ENCODE measurements at regions not wholly inside any gene's neighbourhood (a gene's known extent, or its start where the extent isn't known, plus 50 kb on each side); places are given as distances from the start of the nearest gene placed in this dataset.

- Histone ChIP-seq H3K27ac (replicated peaks; ENCODE audit: low read length) (no peak overlapping the region), H2BK12ac (ENCODE audit: low read length) (no peak overlapping the region), H3K9ac (ENCODE audit: low read depth, low read length, poor library complexity) (no peak overlapping the region), H3K4me2 (ENCODE audit: insufficient read depth, low read length, poor library complexity, severe bottlenecking) (no peak overlapping the region), H3K27me3 (ENCODE audit: control insufficient read depth in 3 of 3, insufficient read depth in 3 of 3, low read depth in 1 of 3, low read length in 3 of 3) (no peaks in the 10 kb centered on the region), H3K36me3 (replicated peaks in 1 of 2; ENCODE audit: control insufficient read depth in 2 of 2, insufficient read depth in 2 of 2, low read length in 2 of 2) (no peaks in the 10 kb centered on the region), H3K4me3 (ENCODE audit: low read length in 2 of 2) (no peak overlapping the region), H2BK15ac (ENCODE audit: low read length) (no peak overlapping the region), H3K14ac (ENCODE audit: low read length) (no peak overlapping the region), H4K91ac (ENCODE audit: low read depth, low read length, poor library complexity) (no peak overlapping the region), H3K23ac (ENCODE audit: low read depth, low read length, poor library complexity) (no peak overlapping the region), H3K9me3 (replicated peaks in 1 of 2; ENCODE audit: control insufficient read depth in 2 of 2, insufficient read depth in 1 of 2, low read depth in 1 of 2, low read length in 2 of 2) (no peaks in the 10 kb centered on the region), H3K4ac (ENCODE audit: low read length) (no peak overlapping the region), H2BK120ac (ENCODE audit: low read depth, low read length) (no peak overlapping the region), H2AFZ (ENCODE audit: low read length) (no peak overlapping the region), H4K8ac (ENCODE audit: low read depth, low read length) (no peak overlapping the region), H2AK5ac (ENCODE audit: low read depth, low read length) (no peak overlapping the region), H3K4me1 (ENCODE audit: control insufficient read depth in 2 of 2, insufficient read depth in 1 of 2, low read depth in 1 of 2, low read length in 2 of 2) (no peaks in the 10 kb centered on the region), H3K18ac (ENCODE audit: low read length) (no peak overlapping the region), H3K79me1 (ENCODE audit: low read depth, low read length) (no peaks in the 10 kb centered on the region), H2BK5ac (ENCODE audit: low read length) (no peak overlapping the region)
- WGBS, 2 donors (ENCODE audit: extremely low coverage in 2 of 2, insufficient read length in 2 of 2, insufficient replicate concordance in 1 of 2) = no CpG with 5 or more reads among the region's 5 CpGs
- DNase-seq (ENCODE audit: low spot score) = no peak
Measured at GRCh38 chr18:45527891-45528290, 87.4 kb upstream of the SLC14A2 start.

GRCh38 chr18:45528712-45529336 lies 86.5 kb upstream of the SLC14A2 start:
- H2AFZ ChIP-seq (ENCODE audit: low read length) = no peak overlapping the region
- no peak overlapping the region for H3K18ac ChIP-seq (ENCODE audit: low read length)
- no peak overlapping the region for H4K8ac ChIP-seq (ENCODE audit: low read depth, low read length)
- no peaks in the 10 kb centered on the region for H3K4me1 ChIP-seq (ENCODE audit: control insufficient read depth in 2 of 2, insufficient read depth in 1 of 2, low read depth in 1 of 2, low read length in 2 of 2)
- no peak overlapping the region for H4K91ac ChIP-seq (ENCODE audit: low read depth, low read length, poor library complexity)
- H2AK5ac ChIP-seq (ENCODE audit: low read depth, low read length) = no peak overlapping the region
- H3K4me2 ChIP-seq (ENCODE audit: insufficient read depth, low read length, poor library complexity, severe bottlenecking) = no peak overlapping the region
- H3K4me3 ChIP-seq (ENCODE audit: low read length in 2 of 2) = no peak overlapping the region
- DNase-seq (ENCODE audit: low spot score) = no peak
- no peaks in the 10 kb centered on the region for H3K79me1 ChIP-seq (ENCODE audit: low read depth, low read length)
- H3K36me3 ChIP-seq (replicated peaks in 1 of 2; ENCODE audit: control insufficient read depth in 2 of 2, insufficient read depth in 2 of 2, low read length in 2 of 2) = no peaks in the 10 kb centered on the region
- H3K27me3 ChIP-seq (ENCODE audit: control insufficient read depth in 3 of 3, insufficient read depth in 3 of 3, low read depth in 1 of 3, low read length in 3 of 3) = no peaks in the 10 kb centered on the region
- H3K4ac ChIP-seq (ENCODE audit: low read length) = no peak overlapping the region
- no peak overlapping the region for H2BK15ac ChIP-seq (ENCODE audit: low read length)
- H3K23ac ChIP-seq (ENCODE audit: low read depth, low read length, poor library complexity) = no peak overlapping the region
- no peak overlapping the region for H2BK12ac ChIP-seq (ENCODE audit: low read length)
- no peak overlapping the region for H3K27ac ChIP-seq (replicated peaks; ENCODE audit: low read length)
- H2BK120ac ChIP-seq (ENCODE audit: low read depth, low read length) = no peak overlapping the region
- no peaks in the 10 kb centered on the region for H3K9me3 ChIP-seq (replicated peaks in 1 of 2; ENCODE audit: control insufficient read depth in 2 of 2, insufficient read depth in 1 of 2, low read depth in 1 of 2, low read length in 2 of 2)
- H3K14ac ChIP-seq (ENCODE audit: low read length) = no peak overlapping the region
- no peak overlapping the region for H2BK5ac ChIP-seq (ENCODE audit: low read length)
- no CpG with 5 or more reads among the region's 2 CpGs for WGBS, 2 donors (ENCODE audit: extremely low coverage in 2 of 2, insufficient read length in 2 of 2, insufficient replicate concordance in 1 of 2)
- H3K9ac ChIP-seq (ENCODE audit: low read depth, low read length, poor library complexity) = no peak overlapping the region

GRCh38 chr18:45538444-45538843 lies 76.8 kb upstream of the SLC14A2 start:
- H3K36me3 ChIP-seq (replicated peaks in 1 of 2; ENCODE audit: control insufficient read depth in 2 of 2, insufficient read depth in 2 of 2, low read length in 2 of 2) = no peaks in the 10 kb centered on the region
- H3K23ac ChIP-seq (ENCODE audit: low read depth, low read length, poor library complexity) = no peak overlapping the region
- no peaks in the 10 kb centered on the region for H3K4me1 ChIP-seq (ENCODE audit: control insufficient read depth in 2 of 2, insufficient read depth in 1 of 2, low read depth in 1 of 2, low read length in 2 of 2)
- H3K4me2 ChIP-seq (ENCODE audit: insufficient read depth, low read length, poor library complexity, severe bottlenecking) = no peak overlapping the region
- no peak overlapping the region for H2BK12ac ChIP-seq (ENCODE audit: low read length)
- no peak overlapping the region for H4K91ac ChIP-seq (ENCODE audit: low read depth, low read length, poor library complexity)
- no peak overlapping the region for H2BK5ac ChIP-seq (ENCODE audit: low read length)
- no peak overlapping the region for H3K4me3 ChIP-seq (ENCODE audit: low read length in 2 of 2)
- H2AFZ ChIP-seq (ENCODE audit: low read length) = no peak overlapping the region
- H3K14ac ChIP-seq (ENCODE audit: low read length) = no peak overlapping the region
- H3K9ac ChIP-seq (ENCODE audit: low read depth, low read length, poor library complexity) = no peak overlapping the region
- H3K27ac ChIP-seq (replicated peaks; ENCODE audit: low read length) = no peak overlapping the region
- no peaks in the 10 kb centered on the region for H3K79me1 ChIP-seq (ENCODE audit: low read depth, low read length)
- H2BK15ac ChIP-seq (ENCODE audit: low read length) = no peak overlapping the region
- no peak overlapping the region for H2BK120ac ChIP-seq (ENCODE audit: low read depth, low read length)
- WGBS, 2 donors (ENCODE audit: extremely low coverage in 2 of 2, insufficient read length in 2 of 2, insufficient replicate concordance in 1 of 2) = no CpG with 5 or more reads among the region's 2 CpGs
- no peaks in the 10 kb centered on the region for H3K9me3 ChIP-seq (replicated peaks in 1 of 2; ENCODE audit: control insufficient read depth in 2 of 2, insufficient read depth in 1 of 2, low read depth in 1 of 2, low read length in 2 of 2)
- no peak overlapping the region for H2AK5ac ChIP-seq (ENCODE audit: low read depth, low read length)
- DNase-seq (ENCODE audit: low spot score) = no peak
- H3K4ac ChIP-seq (ENCODE audit: low read length) = no peak overlapping the region
- no peaks in the 10 kb centered on the region for H3K27me3 ChIP-seq (ENCODE audit: control insufficient read depth in 3 of 3, insufficient read depth in 3 of 3, low read depth in 1 of 3, low read length in 3 of 3)
- H3K18ac ChIP-seq (ENCODE audit: low read length) = no peak overlapping the region
- H4K8ac ChIP-seq (ENCODE audit: low read depth, low read length) = no peak overlapping the region

GRCh38 chr18:45539491-45539891 lies 75.8 kb upstream of the SLC14A2 start:
- H2AK5ac ChIP-seq (ENCODE audit: low read depth, low read length) = no peak overlapping the region
- no peak overlapping the region for H2BK12ac ChIP-seq (ENCODE audit: low read length)
- H2BK120ac ChIP-seq (ENCODE audit: low read depth, low read length) = no peak overlapping the region
- peak overlapping the region; percentile 40 for H3K18ac ChIP-seq (ENCODE audit: low read length)
- no peak overlapping the region for H2AFZ ChIP-seq (ENCODE audit: low read length)
- H3K23ac ChIP-seq (ENCODE audit: low read depth, low read length, poor library complexity) = no peak overlapping the region
- H4K91ac ChIP-seq (ENCODE audit: low read depth, low read length, poor library complexity) = no peak overlapping the region
- H3K4ac ChIP-seq (ENCODE audit: low read length) = no peak overlapping the region
- H4K8ac ChIP-seq (ENCODE audit: low read depth, low read length) = no peak overlapping the region
- H3K4me2 ChIP-seq (ENCODE audit: insufficient read depth, low read length, poor library complexity, severe bottlenecking) = no peak overlapping the region
- no peaks in the 10 kb centered on the region for H3K79me1 ChIP-seq (ENCODE audit: low read depth, low read length)
- H3K27me3 ChIP-seq (ENCODE audit: control insufficient read depth in 3 of 3, insufficient read depth in 3 of 3, low read depth in 1 of 3, low read length in 3 of 3) = no peaks in the 10 kb centered on the region
- H3K4me1 ChIP-seq (ENCODE audit: control insufficient read depth in 2 of 2, insufficient read depth in 1 of 2, low read depth in 1 of 2, low read length in 2 of 2) = no peaks in the 10 kb centered on the region
- no peaks in the 10 kb centered on the region for H3K36me3 ChIP-seq (replicated peaks in 1 of 2; ENCODE audit: control insufficient read depth in 2 of 2, insufficient read depth in 2 of 2, low read length in 2 of 2)
- no peak overlapping the region for H2BK5ac ChIP-seq (ENCODE audit: low read length)
- H3K27ac ChIP-seq (replicated peaks; ENCODE audit: low read length) = no peak overlapping the region
- no peak overlapping the region for H2BK15ac ChIP-seq (ENCODE audit: low read length)
- H3K9me3 ChIP-seq (replicated peaks in 1 of 2; ENCODE audit: control insufficient read depth in 2 of 2, insufficient read depth in 1 of 2, low read depth in 1 of 2, low read length in 2 of 2) = no peaks in the 10 kb centered on the region
- H3K4me3 ChIP-seq (ENCODE audit: low read length in 2 of 2) = no peak overlapping the region
- H3K14ac ChIP-seq (ENCODE audit: low read length) = no peak overlapping the region
- WGBS, 2 donors (ENCODE audit: extremely low coverage in 2 of 2, insufficient read length in 2 of 2, insufficient replicate concordance in 1 of 2) = no CpG with 5 or more reads among the region's 5 CpGs
- DNase-seq (ENCODE audit: low spot score) = no peak
- H3K9ac ChIP-seq (ENCODE audit: low read depth, low read length, poor library complexity) = no peak overlapping the region
